Parathyroid adenoma (tissue), 2 donors: ENCODE measurements at regions not wholly inside any gene's neighbourhood (a gene's known extent, or its start where the extent isn't known, plus 50 kb on each side); places are given as distances from the start of the nearest gene placed in this dataset.

ENCODE experiments used
- H2AFZ ChIP-seq: fragments of 300-600 bp; sonication (generic); one replicate; pipeline ENCODE4 v1.7.0; 2017; ENCODE audit warnings: antibody characterized with exemption, mild to moderate bottlenecking
- H3K27ac ChIP-seq: fragments of 300-600 bp; sonication (generic); one replicate; pipeline ENCODE4 v1.7.0; 2017
- H3K27me3 ChIP-seq: fragments of 300-600 bp; sonication (generic); one replicate; pipeline ENCODE4 v1.7.0; 2017; ENCODE audit warnings: low read length; ENCODE audit not compliant: control insufficient read depth, insufficient read depth
- H3K36me3 ChIP-seq: fragments of 300-600 bp; sonication (generic); one replicate; pipeline ENCODE4 v1.7.0; 2017; ENCODE audit warnings: low read length; ENCODE audit not compliant: control insufficient read depth, insufficient read depth
- H3K4me1 ChIP-seq: fragments of 300-600 bp; sonication (generic); one replicate; pipeline ENCODE4 v1.7.0; 2017; ENCODE audit warnings: control low read depth
- H3K4me2 ChIP-seq: fragments of 300-600 bp; sonication (generic); one replicate; pipeline ENCODE4 v1.7.0; 2017; ENCODE audit warnings: low read length
- H3K4me3 ChIP-seq: fragments of 300-600 bp; sonication (generic); one replicate; pipeline ENCODE4 v1.7.0; 2017; ENCODE audit warnings: low read depth, low read length
- H3K79me2 ChIP-seq: fragments of 300-600 bp; sonication (generic); one replicate; pipeline ENCODE4 v1.7.0; 2017; ENCODE audit warnings: control low read depth
- H3K9ac ChIP-seq: fragments of 300-600 bp; sonication (generic); one replicate; pipeline ENCODE4 v1.7.0; 2017; ENCODE audit warnings: mild to moderate bottlenecking
- H3K9me3 ChIP-seq: fragments of 300-600 bp; sonication (generic); one replicate; pipeline ENCODE4 v1.7.0; 2017; ENCODE audit warnings: low read length; ENCODE audit not compliant: control insufficient read depth
- CTCF ChIP-seq: fragments of 300-600 bp; sonication (generic); IDR thresholded peaks from one replicate; pipeline ENCODE4 v1.7.0; 2017; ENCODE audit warnings: antibody characterized with exemption, mild to moderate bottlenecking
- donor health status: primary hyperparathyroidism.

GRCh38 chr10:8583096-8583495 is 528.6 kb downstream of the GATA3 start:
- Histone ChIP-seq H2AFZ (no peak overlapping the region), H3K27ac (no peak overlapping the region), H3K79me2 (no peaks in the 10 kb centered on the region), H3K9ac (no peak overlapping the region), H3K4me1 (no peaks in the 10 kb centered on the region), H3K36me3 (no peaks in the 10 kb centered on the region), H3K27me3 (no peaks in the 10 kb centered on the region), H3K4me2 (no peak overlapping the region), H3K9me3 (no peaks in the 10 kb centered on the region), H3K4me3 (no peak overlapping the region)
- TF ChIP-seq CTCF, result no peak

DNA sequence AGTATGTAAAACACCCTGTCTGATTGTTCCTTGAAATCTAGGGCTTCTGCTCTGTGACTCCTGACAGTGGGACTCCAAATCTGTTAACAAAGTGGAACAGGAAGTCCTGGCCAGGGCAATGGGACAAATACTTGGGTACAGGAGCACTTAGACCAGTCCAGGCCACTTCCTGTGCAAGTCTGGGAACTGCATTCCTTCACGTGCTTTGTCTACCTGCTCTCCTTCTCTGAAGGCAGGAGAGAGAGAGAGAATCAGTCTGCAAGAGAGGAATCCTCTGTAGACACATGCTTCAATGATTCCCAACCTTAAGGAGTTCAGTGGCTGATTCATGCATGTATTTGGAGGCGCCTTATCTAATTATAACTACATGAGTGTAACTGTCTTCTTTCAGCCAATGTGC is 530.2 kb downstream of the GATA3 start:
- Histone ChIP-seq H3K4me2 (no peak overlapping the region), H3K36me3 (no peaks in the 10 kb centered on the region), H3K4me3 (no peak overlapping the region), H3K9me3 (no peaks in the 10 kb centered on the region), H3K27ac (no peak overlapping the region), H3K9ac (no peak overlapping the region), H2AFZ (no peak overlapping the region), H3K4me1 (no peaks in the 10 kb centered on the region), H3K27me3 (no peaks in the 10 kb centered on the region), H3K79me2 (no peaks in the 10 kb centered on the region)
- no peak for TF ChIP-seq CTCF

DNA sequence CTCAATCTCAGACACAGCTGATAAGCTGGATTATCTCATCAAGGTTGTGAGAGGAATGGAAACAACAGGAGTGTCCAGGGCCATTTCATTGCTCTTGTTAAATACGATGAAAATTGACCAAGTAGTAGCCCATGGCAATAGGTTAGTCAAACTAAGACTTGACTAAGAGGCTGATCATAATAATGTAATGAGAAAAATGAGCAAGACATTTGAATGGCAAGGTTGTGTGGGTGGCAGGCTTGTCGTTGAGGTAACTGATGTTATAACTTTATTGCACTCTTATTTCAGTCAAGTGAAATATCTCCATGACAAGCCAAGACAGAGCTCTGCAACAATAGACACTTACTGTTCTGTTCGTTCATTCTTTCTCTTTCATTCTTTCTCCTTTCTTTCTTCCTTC is 532.0 kb downstream of the GATA3 start:
- Histone ChIP-seq H3K4me1 (no peaks in the 10 kb centered on the region), H3K4me3 (no peak overlapping the region), H3K27me3 (no peaks in the 10 kb centered on the region), H3K4me2 (no peak overlapping the region), H3K79me2 (no peaks in the 10 kb centered on the region), H2AFZ (no peak overlapping the region), H3K9ac (no peak overlapping the region), H3K36me3 (no peaks in the 10 kb centered on the region), H3K27ac (no peak overlapping the region), H3K9me3 (no peaks in the 10 kb centered on the region)
- TF ChIP-seq CTCF, result no peak

DNA sequence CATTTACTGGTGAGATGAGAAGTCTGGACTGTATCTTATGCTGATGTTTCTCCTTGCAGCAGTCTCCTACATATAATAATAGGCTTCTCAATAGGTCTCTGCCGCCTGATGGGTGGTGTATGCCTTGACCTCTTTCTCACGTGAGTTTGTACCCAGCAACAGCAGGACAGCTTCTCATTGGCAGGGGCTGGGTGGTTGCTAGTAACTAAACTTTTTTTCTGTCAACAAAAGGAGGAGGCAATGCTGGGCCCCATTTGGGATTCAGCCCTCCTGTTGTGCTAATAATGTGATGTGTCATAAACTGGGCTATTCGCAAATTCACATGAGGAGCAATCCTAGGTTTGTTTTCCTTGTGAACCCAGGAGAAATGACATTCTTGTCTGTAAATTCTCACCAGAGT is 533.6 kb downstream of the GATA3 start:
- H3K9ac ChIP-seq, result no peak overlapping the region
- H3K4me1 ChIP-seq, result no peaks in the 10 kb centered on the region
- no peaks in the 10 kb centered on the region for H3K79me2 ChIP-seq
- H3K4me2 ChIP-seq, result no peak overlapping the region
- no peak overlapping the region for H2AFZ ChIP-seq
- H3K27me3 ChIP-seq, result no peaks in the 10 kb centered on the region
- TF ChIP-seq CTCF, result no peak
- no peak overlapping the region for H3K27ac ChIP-seq
- no peaks in the 10 kb centered on the region for H3K36me3 ChIP-seq
- no peak overlapping the region for H3K4me3 ChIP-seq
- H3K9me3 ChIP-seq, result no peaks in the 10 kb centered on the region

DNA sequence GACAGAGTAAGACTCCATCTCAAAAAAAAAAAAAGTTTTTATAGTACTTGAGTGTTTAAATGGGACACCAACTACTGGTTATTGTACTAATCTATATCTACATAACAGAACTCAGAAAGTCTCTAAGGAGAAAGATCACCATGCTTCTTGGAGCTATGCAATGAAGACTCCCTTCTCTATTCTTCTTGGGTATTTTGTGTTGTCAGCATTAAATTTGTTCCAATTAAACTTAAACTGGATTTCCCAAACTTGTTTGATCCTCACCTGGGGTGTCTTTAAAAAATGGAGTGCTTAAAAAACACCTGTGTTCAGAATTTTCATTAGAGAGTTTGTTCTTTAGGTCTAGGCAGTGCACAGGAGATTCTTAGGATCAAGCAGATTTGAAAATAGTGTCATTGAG is 536.0 kb downstream of the GATA3 start:
- Histone ChIP-seq H3K9me3 (no peaks in the 10 kb centered on the region), H3K36me3 (no peaks in the 10 kb centered on the region), H3K4me3 (no peak overlapping the region), H3K27me3 (no peaks in the 10 kb centered on the region), H3K4me1 (no peaks in the 10 kb centered on the region), H3K27ac (no peak overlapping the region), H2AFZ (no peak overlapping the region), H3K79me2 (no peaks in the 10 kb centered on the region), H3K9ac (no peak overlapping the region), H3K4me2 (no peak overlapping the region)
- no peak for TF ChIP-seq CTCF
